H1 (cell line): ENCODE measurements at regions not wholly inside any gene's neighbourhood (a gene's known extent, or its start where the extent isn't known, plus 50 kb on each side); places are given as distances from the start of the nearest gene placed in this dataset.

ENCODE experiments used
- CTCF ChIA-PET: fragments of 300-600 bp; sonication (Branson Sonifier 250); formaldehyde crosslinking; loops from one replicate; lab custom pipeline; 2021; ENCODE audit not compliant: partially characterized antibody; lab: Charles Lee
- POLR2A ChIA-PET: fragments of 300-600 bp; sonication (Branson Sonifier 250); formaldehyde crosslinking; loops from one replicate; lab custom pipeline; 2021; ENCODE audit warnings: inconsistent platforms; ENCODE audit not compliant: partially characterized antibody; lab: Charles Lee
- DNase-seq, 2 experiments: peaks; one replicate each; pipeline versions ENCODE4 v3.0.0 to v3.0.0-alpha.2; 2010 to 2022; ENCODE audit warnings: low spot score in 2 of 2, low read depth in 1 of 2, mixed read lengths in 1 of 2
- FAIRE-seq: peaks from 2 replicates; lab custom pipeline; 2011; peaks lifted over from hg19 to GRCh38; lab: Jason Lieb, UNC
- H2AFZ ChIP-seq: 2 replicates; pipeline ENCODE4 v1.8.1; 2012; ENCODE audit warnings: low read length, inconsistent platforms
- H2AK5ac ChIP-seq: 2 replicates; pipeline ENCODE4 v1.6.1; 2013; ENCODE audit warnings: low read depth, low read length
- H2BK120ac ChIP-seq: replicated peaks from 2 replicates; pipeline ENCODE3; 2013; ENCODE audit warnings: low read depth, low read length, inconsistent platforms
- H2BK12ac ChIP-seq: 2 replicates; pipeline ENCODE4 v1.6.1; 2013; ENCODE audit warnings: low read depth, low read length
- H2BK15ac ChIP-seq: 2 replicates; pipeline ENCODE4 v1.6.1; 2013; ENCODE audit warnings: low read length
- H2BK20ac ChIP-seq: 2 replicates; pipeline ENCODE4 v1.6.1; 2013; ENCODE audit warnings: low read length
- H2BK5ac ChIP-seq: 2 replicates; pipeline ENCODE4 v1.6.1; 2013; ENCODE audit warnings: low read depth, low read length
- H3K14ac ChIP-seq: 2 replicates; pipeline ENCODE4 v1.6.1; 2013; ENCODE audit warnings: inconsistent platforms; ENCODE audit not compliant: insufficient read length
- H3K18ac ChIP-seq: 2 replicates; pipeline ENCODE4 v1.6.1; 2013; ENCODE audit warnings: low read length; ENCODE audit errors: extremely low read depth
- H3K23ac ChIP-seq: 2 replicates; pipeline ENCODE4 v1.6.1; 2013; ENCODE audit warnings: inconsistent platforms; ENCODE audit not compliant: insufficient read length
- H3K23me2 ChIP-seq: 2 replicates; pipeline ENCODE4 v1.6.1; 2013; ENCODE audit warnings: low read depth, low read length
- H3K27ac ChIP-seq: 2 replicates; pipeline ENCODE4 v1.6.1; 2011; ENCODE audit warnings: low read depth, low read length, inconsistent platforms
- H3K27me3 ChIP-seq, 4 experiments: replicated peaks in 1 of 4; 1 replicate in 1 of 4; 2 replicates in 3 of 4; pipeline versions ENCODE4 v1.6.1 to v1.8.1; 2011 to 2013; ENCODE audit warnings: low read length in 3 of 4, mild to moderate bottlenecking in 3 of 4, inconsistent platforms in 2 of 4, mixed read lengths in 2 of 4, moderate library complexity in 1 of 4; ENCODE audit not compliant: control insufficient read depth in 3 of 4, insufficient read depth in 3 of 4; ENCODE audit errors: extremely low read depth in 1 of 4
- H3K36me3 ChIP-seq, 4 experiments: 2 replicates each; pipeline versions ENCODE4 v1.6.1 to v1.8.1; 2011 to 2013; ENCODE audit warnings: mild to moderate bottlenecking in 4 of 4, low read length in 3 of 4, moderate library complexity in 2 of 4, control low read depth in 1 of 4, inconsistent platforms in 1 of 4; ENCODE audit not compliant: insufficient read depth in 4 of 4, control insufficient read depth in 2 of 4
- H3K4ac ChIP-seq: replicated peaks from 2 replicates; pipeline ENCODE3; 2013; ENCODE audit warnings: low read length, low read depth, mixed read lengths, inconsistent platforms; ENCODE audit not compliant: insufficient read length
- H3K4me1 ChIP-seq, 4 experiments: replicated peaks in 1 of 4; 1 replicate in 1 of 4; 2 replicates in 3 of 4; pipeline versions ENCODE4 v1.6.1 to v1.8.1; 2011 to 2013; ENCODE audit warnings: low read length in 3 of 4, inconsistent platforms in 2 of 4, mixed read lengths in 1 of 4; ENCODE audit not compliant: insufficient read depth in 4 of 4, control insufficient read depth in 3 of 4
- H3K4me2 ChIP-seq, 2 experiments: 2 replicates each; pipeline versions ENCODE4 v1.6.1 to v1.8.1; 2011 to 2013; ENCODE audit warnings: low read depth in 2 of 2, low read length in 2 of 2, control low read depth in 1 of 2, inconsistent platforms in 1 of 2, mild to moderate bottlenecking in 1 of 2; ENCODE audit not compliant: insufficient read depth in 1 of 2
- H3K4me3 ChIP-seq, 4 experiments: fragments of 200-600, 300-600 bp in 1 of 4; sonication (generic), shearing (Covaris generic), sonication (Bioruptor Twin) in 1 of 4; 2 replicates each; pipeline versions ENCODE4 v1.5.1 to v1.8.1; 2011 to 2016; ENCODE audit warnings: low read length in 4 of 4, low read depth in 3 of 4, control low read depth in 2 of 4, inconsistent platforms in 2 of 4, mild to moderate bottlenecking in 2 of 4, mixed read lengths in 1 of 4, moderate library complexity in 1 of 4; ENCODE audit not compliant: insufficient read depth in 2 of 4; ENCODE audit errors: extremely low read depth in 1 of 4
- H3K56ac ChIP-seq: replicated peaks from 2 replicates; pipeline ENCODE3; 2013; ENCODE audit warnings: low read depth, mild to moderate bottlenecking, mixed read lengths, low read length, inconsistent platforms; ENCODE audit not compliant: insufficient read length
- H3K79me1 ChIP-seq: 2 replicates; pipeline ENCODE4 v1.6.1; 2013; ENCODE audit warnings: low read depth, low read length, control low read depth
- H3K79me2 ChIP-seq, 2 experiments: 2 replicates each; pipeline versions ENCODE4 v1.6.1 to v1.8.1; 2012 to 2013; ENCODE audit warnings: low read length in 2 of 2, mild to moderate bottlenecking in 2 of 2, inconsistent platforms in 1 of 2; ENCODE audit not compliant: insufficient read depth in 2 of 2, control insufficient read depth in 1 of 2
- H3K9ac ChIP-seq, 4 experiments: replicated peaks in 1 of 4; 1 replicate in 1 of 4; 2 replicates in 3 of 4; pipeline versions ENCODE4 v1.6.1 to v1.8.1; 2011 to 2013; ENCODE audit warnings: low read depth in 3 of 4, low read length in 3 of 4, control low read depth in 2 of 4, mild to moderate bottlenecking in 2 of 4, moderate library complexity in 2 of 4, inconsistent platforms in 1 of 4; ENCODE audit errors: extremely low read depth in 1 of 4
- H3K9me3 ChIP-seq, 2 experiments: 2 replicates each; pipeline versions ENCODE4 v1.6.1 to v1.8.1; 2012 to 2013; ENCODE audit warnings: mild to moderate bottlenecking in 2 of 2, moderate library complexity in 2 of 2, control low read depth in 1 of 2, inconsistent platforms in 1 of 2, low read depth in 1 of 2, low read length in 1 of 2, mixed read lengths in 1 of 2; ENCODE audit not compliant: insufficient read depth in 2 of 2
- H4K20me1 ChIP-seq, 2 experiments: replicated peaks in 1 of 2; 2 replicates each; pipeline versions ENCODE3 to v1.8.1; 2011 to 2013; ENCODE audit warnings: inconsistent platforms in 2 of 2, low read length in 2 of 2, mild to moderate bottlenecking in 1 of 2; ENCODE audit not compliant: insufficient read depth in 2 of 2, control insufficient read depth in 1 of 2
- H4K5ac ChIP-seq: 2 replicates; pipeline ENCODE4 v1.6.1; 2013; ENCODE audit warnings: low read length, low read depth, mixed read lengths, inconsistent platforms; ENCODE audit not compliant: insufficient read length
- H4K8ac ChIP-seq: 2 replicates; pipeline ENCODE4 v1.8.0; 2013; ENCODE audit warnings: mild to moderate bottlenecking, moderate library complexity, low read length, inconsistent platforms; ENCODE audit not compliant: insufficient read depth; ENCODE audit errors: extremely low read depth
- H4K91ac ChIP-seq: replicated peaks from 2 replicates; pipeline ENCODE3; 2013; ENCODE audit warnings: low read length, mixed read lengths, inconsistent platforms; ENCODE audit not compliant: insufficient read length
- USF2 ChIP-seq: IDR thresholded peaks from 2 replicates; pipeline ENCODE4 v1.6.1; 2011; ENCODE audit warnings: low read length, improper control_type of control experiment
- WGBS, 2 experiments: shearing (Covaris generic) in 1 of 2; methylation state at CpG; one replicate each; pipeline versions ENCODE4 v1.1.6 to v1.1.7; 2013 to 2015; ENCODE audit warnings: low lambda C conversion rate in 2 of 2, mixed read lengths in 2 of 2, inconsistent platforms in 1 of 2, low coverage in 1 of 2, missing lambda C conversion rate in 1 of 2; ENCODE audit not compliant: insufficient replicate concordance in 2 of 2, insufficient coverage in 1 of 2, insufficient read length in 1 of 2; ENCODE audit errors: extremely low coverage in 1 of 2, missing lambda C conversion rate in 1 of 2; 5-methylcytosine and 5-hydroxymethylcytosine counted together

- Histone ChIP-seq H3K36me3 (no peaks in the 10 kb centered on the region), H2BK120ac (no peak overlapping the region), H2BK5ac (no peak overlapping the region), H4K20me1 (no peaks in the 10 kb centered on the region), H3K18ac (no peak overlapping the region), H3K4me2 (no peak overlapping the region), H3K9ac (no peak overlapping the region), H3K79me2 (no peaks in the 10 kb centered on the region), H3K4me1 (no peaks in the 10 kb centered on the region), H3K9me3 (no peaks in the 10 kb centered on the region), H2AK5ac (no peak overlapping the region), H3K27ac (no peak overlapping the region), H3K56ac (no peak overlapping the region), H3K23ac (no peak overlapping the region), H3K23me2 (peaks cover 2% of the 10 kb centered on the region; the same call in 1 of the 2 replicates), H3K14ac (no peak overlapping the region), H3K4me3 (no peak overlapping the region), H2AFZ (no peak overlapping the region), H4K5ac (no peak overlapping the region), H4K8ac (no peak overlapping the region), H3K79me1 (no peaks in the 10 kb centered on the region), H2BK15ac (no peak overlapping the region), H4K91ac (no peak overlapping the region), H3K4ac (no peak overlapping the region), H3K27me3 (no peaks in the 10 kb centered on the region), H2BK12ac (no peak overlapping the region), H2BK20ac (no peak overlapping the region)
- ChIA-PET POLR2A (no interaction called here), CTCF (no interaction called here)
- no peak for TF ChIP-seq USF2
- DNase-seq (no peak), FAIRE-seq (no peak)
- 92% methylated on average over 1 of the region's 1 CpG; no CpG with 5 or more reads in 1 of the 2 experiments for WGBS, 2 experiments
These were observed 843.2 kb upstream of the SLIT2 start for GRCh38 chr4:19408490-19408889.
